PC-3 (cell line): ENCODE measurements at regions not wholly inside any gene's neighbourhood (a gene's known extent, or its start where the extent isn't known, plus 50 kb on each side); places are given as distances from the start of the nearest gene placed in this dataset.
"Not testable (repeated sequence)": the region's sequence is repeated elsewhere in the genome, so short reads cannot be mapped to it uniquely, and the experiment has no call there.

Experiments used
- ATAC-seq: fragments of 200-7000 bp; cut with Tn5 transposase; 2 replicates; pipeline ENCODE4 v1.9.1; 2020; ENCODE audit warnings: mild to moderate bottlenecking, moderate library complexity
- BruUV-seq: library from RNA; stranded (reverse); fragments of 400-500 nt; replicated peaks from 2 replicates; lab custom pipeline; 2021; lab: Mats Ljungman, UMichigan
- CTCF ChIA-PET: fragments of 300-600 bp; sonication (Branson Sonifier 250); formaldehyde crosslinking; loops from one replicate; lab custom pipeline; 2022; ENCODE audit warnings: antibody characterized with exemption; lab: Charles Lee
- POLR2A ChIA-PET: fragments of 300-600 bp; sonication (Branson Sonifier 250); formaldehyde crosslinking; loops from one replicate; lab custom pipeline; 2022; ENCODE audit warnings: antibody characterized with exemption; ENCODE audit not compliant: unreplicated experiment; lab: Charles Lee
- DNase-seq: peaks from one replicate; pipeline ENCODE4 v3.0.0-alpha.2; 2015
- H2AFZ ChIP-seq: fragments of 300-600 bp; sonication (generic); 2 replicates; pipeline ENCODE4 v1.6.0; 2016; ENCODE audit warnings: antibody characterized with exemption, low read length
- H3F3A ChIP-seq: fragments of 300-600 bp; sonication (generic); one replicate; pipeline ENCODE4 v1.6.0; 2017; ENCODE audit warnings: antibody characterized with exemption, low read length, control low read depth, mild to moderate bottlenecking; ENCODE audit not compliant: unreplicated experiment
- H3K27ac ChIP-seq: fragments of 300-600 bp; sonication (generic); 2 replicates; pipeline ENCODE4 v1.5.1; 2016; ENCODE audit warnings: mild to moderate bottlenecking, low read length
- H3K27me3 ChIP-seq: fragments of 300-600 bp; sonication (generic); 2 replicates; pipeline ENCODE4 v1.6.1; 2016; ENCODE audit warnings: low read length, mixed read lengths
- H3K36me3 ChIP-seq: fragments of 300-600 bp; sonication (generic); 2 replicates; pipeline ENCODE4 v1.6.1; 2016; ENCODE audit warnings: low read depth, mixed run types, low read length, mixed read lengths
- H3K4me1 ChIP-seq: fragments of 300-600 bp; sonication (generic); 2 replicates; pipeline ENCODE4 v1.5.1; 2016; ENCODE audit warnings: low read length; ENCODE audit not compliant: insufficient read depth
- H3K4me2 ChIP-seq: fragments of 300-600 bp; sonication (generic); 2 replicates; pipeline ENCODE4 v1.6.0; 2016; ENCODE audit warnings: low read length
- H3K4me3 ChIP-seq: fragments of 300-600 bp; sonication (generic); 2 replicates; pipeline ENCODE4 v1.5.1; 2016; ENCODE audit warnings: mild to moderate bottlenecking, low read length, mixed read lengths
- H3K79me2 ChIP-seq: fragments of 300-600 bp; sonication (generic); 2 replicates; pipeline ENCODE4 v1.6.1; 2017; ENCODE audit warnings: low read length, mixed read lengths
- H3K9ac ChIP-seq: fragments of 300-600 bp; sonication (generic); 2 replicates; pipeline ENCODE4 v1.6.0; 2016; ENCODE audit warnings: mild to moderate bottlenecking, low read length
- H3K9me2 ChIP-seq: fragments of 300-600 bp; sonication (generic); replicated peaks from 2 replicates; pipeline ENCODE4 v1.6.1; 2016; ENCODE audit warnings: mixed run types, low read length, mixed read lengths
- H3K9me3 ChIP-seq: fragments of 300-600 bp; sonication (generic); 2 replicates; pipeline ENCODE4 v1.6.1; 2016; ENCODE audit warnings: low read length, mixed read lengths
- H4K20me1 ChIP-seq: fragments of 300-600 bp; sonication (generic); 2 replicates; pipeline ENCODE4 v1.6.1; 2016; ENCODE audit warnings: low read length, mixed read lengths
- EZH2 ChIP-seq: fragments of 300-600 bp; sonication (generic); IDR thresholded peaks from one replicate; pipeline ENCODE4 v1.6.1; 2017; ENCODE audit warnings: antibody characterized with exemption, mild to moderate bottlenecking, low read length; ENCODE audit not compliant: unreplicated experiment
- EZH2phosphoT487 ChIP-seq: fragments of 300-600 bp; sonication (generic); IDR thresholded peaks from 2 replicates; pipeline ENCODE4 v1.6.1; 2018; ENCODE audit warnings: mild to moderate bottlenecking, antibody characterized with exemption, low read length, borderline replicate concordance
- intact Hi-C: fragments of 100-400 bp; cut with micrococcal nuclease; formaldehyde crosslinking; loops from 2 replicates; pipeline ENCODE4 v1.9.0; 2023
- TF ChIP-seq, protein P1 (sequence below): fragments of 300-600 bp; sonication (generic); conservative IDR thresholded peaks from 2 replicates; pipeline ENCODE4 v1.5.1; 2017; ENCODE audit warnings: antibody characterized with exemption, low read depth, mild to moderate bottlenecking, low read length

DNA sequence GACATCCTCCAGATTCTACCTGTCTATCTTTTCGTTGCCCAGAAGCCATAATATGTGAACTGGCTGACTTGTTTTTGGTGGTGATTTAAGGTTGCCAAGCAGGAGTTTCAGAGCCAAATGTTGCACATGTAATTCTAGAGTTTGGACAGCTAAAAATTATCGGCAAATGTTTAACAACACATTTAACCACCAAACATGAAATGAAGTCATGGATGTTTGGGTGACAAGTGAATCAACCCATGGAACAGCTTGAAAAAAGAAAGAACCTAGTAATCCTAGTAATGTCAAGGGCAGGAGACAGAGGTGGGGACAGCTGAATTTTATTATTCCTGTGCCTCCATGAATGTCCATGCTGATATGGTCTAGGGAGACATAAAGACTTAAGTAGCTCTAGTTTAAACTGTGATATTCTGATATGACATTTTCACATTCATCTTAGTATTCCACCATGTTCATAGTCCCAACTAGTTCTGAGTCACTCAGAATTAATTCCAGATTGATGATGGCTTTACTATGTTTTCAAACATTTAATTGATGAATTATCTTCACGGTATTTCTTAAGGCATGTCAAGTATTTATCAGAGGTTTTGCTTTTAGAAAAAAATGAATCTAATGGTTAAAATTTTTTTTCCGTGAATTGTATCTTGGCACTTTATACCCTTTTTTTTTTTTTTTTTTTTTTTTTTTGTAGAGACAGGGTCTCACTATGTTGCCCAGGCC, 101.7 kb downstream of the SOCS6 start:
- CTCF ChIA-PET = interaction anchor here (0.5 kb wide), 1 partner anchor 18 kb away, joined by 3 read pairs; no protein-coding TSS in a partner anchor
- Histone ChIP-seq H3K79me2 (no peaks in the 10 kb centered on the region), H3K9me3 (no peaks in the 10 kb centered on the region), H3K4me1 (peaks cover 1% of the 10 kb centered on the region), H2AFZ (no peak overlapping the region), H3F3A (no peaks in the 10 kb centered on the region), H4K20me1 (no peaks in the 10 kb centered on the region), H3K27me3 (no peaks in the 10 kb centered on the region), H3K9ac (no peak overlapping the region), H3K9me2 (no peaks in the 10 kb centered on the region), H3K27ac (no peak overlapping the region), H3K36me3 (no peaks in the 10 kb centered on the region), H3K4me3 (no peak overlapping the region), H3K4me2 (no peak overlapping the region)
- BruUV-seq = no TSS peak
- POLR2A ChIA-PET = no interaction called here
- DNase-seq (no peak), ATAC-seq (no peak)
- intact Hi-C loops = no loop called here
- TF ChIP-seq, protein P1, sequence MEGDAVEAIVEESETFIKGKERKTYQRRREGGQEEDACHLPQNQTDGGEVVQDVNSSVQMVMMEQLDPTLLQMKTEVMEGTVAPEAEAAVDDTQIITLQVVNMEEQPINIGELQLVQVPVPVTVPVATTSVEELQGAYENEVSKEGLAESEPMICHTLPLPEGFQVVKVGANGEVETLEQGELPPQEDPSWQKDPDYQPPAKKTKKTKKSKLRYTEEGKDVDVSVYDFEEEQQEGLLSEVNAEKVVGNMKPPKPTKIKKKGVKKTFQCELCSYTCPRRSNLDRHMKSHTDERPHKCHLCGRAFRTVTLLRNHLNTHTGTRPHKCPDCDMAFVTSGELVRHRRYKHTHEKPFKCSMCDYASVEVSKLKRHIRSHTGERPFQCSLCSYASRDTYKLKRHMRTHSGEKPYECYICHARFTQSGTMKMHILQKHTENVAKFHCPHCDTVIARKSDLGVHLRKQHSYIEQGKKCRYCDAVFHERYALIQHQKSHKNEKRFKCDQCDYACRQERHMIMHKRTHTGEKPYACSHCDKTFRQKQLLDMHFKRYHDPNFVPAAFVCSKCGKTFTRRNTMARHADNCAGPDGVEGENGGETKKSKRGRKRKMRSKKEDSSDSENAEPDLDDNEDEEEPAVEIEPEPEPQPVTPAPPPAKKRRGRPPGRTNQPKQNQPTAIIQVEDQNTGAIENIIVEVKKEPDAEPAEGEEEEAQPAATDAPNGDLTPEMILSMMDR = no peak
- TF ChIP-seq EZH2phosphoT487 (no peak), EZH2 (no peak)

DNA sequence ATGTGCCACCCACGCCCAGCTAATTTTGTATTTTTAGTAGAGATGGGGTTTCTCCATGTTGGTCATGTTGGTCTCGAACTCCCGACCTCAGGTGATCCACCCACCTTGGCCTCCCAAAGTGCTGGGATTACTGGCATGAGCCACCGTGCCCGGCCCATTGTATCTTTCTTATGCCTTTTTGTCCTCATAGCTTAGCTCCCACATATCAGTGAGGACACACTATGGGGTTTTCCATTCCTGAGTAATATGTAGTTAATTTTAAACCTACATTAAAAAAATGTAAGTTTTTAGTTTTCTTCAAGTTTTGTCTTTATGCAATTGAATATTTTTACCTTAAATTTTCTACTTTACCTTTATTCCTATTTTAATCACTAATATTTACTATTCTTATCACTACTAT, 100.2 kb downstream of the SOCS6 start:
- H3K9me3 ChIP-seq, H2AFZ ChIP-seq, H4K20me1 ChIP-seq, POLR2A ChIA-PET, DNase-seq, H3F3A ChIP-seq, H3K27ac ChIP-seq, H3K4me2 ChIP-seq, BruUV-seq, H3K79me2 ChIP-seq, H3K36me3 ChIP-seq, H3K4me3 ChIP-seq, H3K9ac ChIP-seq, H3K27me3 ChIP-seq, ATAC-seq, CTCF ChIA-PET, H3K9me2 ChIP-seq, intact Hi-C loops: not testable (repeated sequence)
- H3K4me1 ChIP-seq = peaks cover 11% of the 10 kb centered on the region

- Histone ChIP-seq H4K20me1 (no peaks in the 10 kb centered on the region), H3K4me2 (no peak overlapping the region), H3K36me3 (no peaks in the 10 kb centered on the region), H3K4me1 (peaks cover 24% of the 10 kb centered on the region), H3K27ac (no peak overlapping the region), H3K4me3 (no peak overlapping the region), H3K9me2 (no peaks in the 10 kb centered on the region), H3K27me3 (no peaks in the 10 kb centered on the region), H3K9me3 (no peaks in the 10 kb centered on the region), H3K9ac (no peak overlapping the region), H2AFZ (no peak overlapping the region), H3F3A (no peaks in the 10 kb centered on the region), H3K79me2 (peaks cover 9% of the 10 kb centered on the region; the same call in 1 of the 2 replicates)
- ATAC-seq (no peak), DNase-seq (no peak)
- BruUV-seq = no TSS peak
- ChIA-PET POLR2A (no interaction called here), CTCF (interaction anchor here (0.7 kb wide), 1 partner anchor 97 kb away, joined by 3 read pairs; no protein-coding TSS in a partner anchor)
- intact Hi-C loops = no loop called here
- TF ChIP-seq EZH2 = no peak
These were observed 98.2 kb downstream of the SOCS6 start for GRCh38 chr18:70387027-70387426.
